Ishikawa (cell line): ENCODE measurements at regions not wholly inside any gene's neighbourhood (a gene's known extent, or its start where the extent isn't known, plus 50 kb on each side); places are given as distances from the start of the nearest gene placed in this dataset.

Experiments
- CEBPB ChIP-seq: IDR thresholded peaks from 2 replicates; pipeline ENCODE4 v1.6.1; 2012
- CREB1 ChIP-seq: IDR thresholded peaks from 2 replicates; pipeline ENCODE4 v1.6.1; 2012; ENCODE audit warnings: low read depth
- EGR1 ChIP-seq: IDR thresholded peaks from 2 replicates; pipeline ENCODE4 v1.6.1; 2012
- EP300 ChIP-seq: IDR thresholded peaks from 2 replicates; pipeline ENCODE4 v1.6.1; 2012; ENCODE audit warnings: borderline replicate concordance
- FOXM1 ChIP-seq: IDR thresholded peaks from 2 replicates; pipeline ENCODE4 v1.6.1; 2012; ENCODE audit warnings: low read depth, borderline replicate concordance
- NFIC ChIP-seq: IDR thresholded peaks from 2 replicates; pipeline ENCODE4 v1.6.1; 2012
- RAD21 ChIP-seq: IDR thresholded peaks from 2 replicates; pipeline ENCODE4 v1.6.1; 2012; ENCODE audit warnings: low read depth
- TAF1 ChIP-seq: IDR thresholded peaks from 2 replicates; pipeline ENCODE4 v1.6.1; 2012; ENCODE audit warnings: low read depth, mild to moderate bottlenecking
- TCF12 ChIP-seq: IDR thresholded peaks from 2 replicates; pipeline ENCODE4 v1.6.1; 2012; ENCODE audit warnings: low read depth
- TEAD4 ChIP-seq: IDR thresholded peaks from 2 replicates; pipeline ENCODE4 v1.6.1; 2012
- YY1 ChIP-seq: IDR thresholded peaks from 2 replicates; pipeline ENCODE4 v1.6.1; 2012; ENCODE audit warnings: low read depth
- ZBTB7A ChIP-seq: IDR thresholded peaks from 2 replicates; pipeline ENCODE4 v1.6.1; 2012; ENCODE audit warnings: low read depth
- TF ChIP-seq, protein P1 (sequence below): IDR thresholded peaks from 2 replicates; pipeline ENCODE4 v1.6.1; 2012
- TF ChIP-seq, protein P2 (sequence below): IDR thresholded peaks from 2 replicates; pipeline ENCODE4 v1.6.1; 2012; ENCODE audit warnings: low read depth, mild to moderate bottlenecking
- TF ChIP-seq, protein P3 (sequence below): IDR thresholded peaks from 2 replicates; pipeline ENCODE4 v1.6.1; 2012

DNA sequence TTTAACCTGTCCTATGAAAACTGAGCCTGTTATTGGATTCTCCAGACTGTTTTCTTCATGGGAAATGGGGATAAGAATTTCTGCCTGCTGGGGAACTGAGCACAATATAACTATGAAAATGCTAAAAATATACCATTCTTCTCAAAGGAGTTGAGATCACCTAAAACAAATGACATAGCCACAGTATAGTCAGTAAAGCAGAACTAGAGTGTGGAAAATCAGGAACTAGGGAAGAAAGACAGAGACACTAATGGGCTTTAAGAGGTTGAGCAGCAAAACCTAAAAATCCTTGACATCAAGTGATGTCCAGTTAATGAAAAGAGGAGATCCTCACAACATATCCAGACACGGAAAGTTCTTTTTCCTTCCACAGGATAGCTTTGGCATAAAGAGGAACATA lies 215.7 kb upstream of the CST7 start:
- TF ChIP-seq TCF12 = no peak
- TF ChIP-seq, protein P1, sequence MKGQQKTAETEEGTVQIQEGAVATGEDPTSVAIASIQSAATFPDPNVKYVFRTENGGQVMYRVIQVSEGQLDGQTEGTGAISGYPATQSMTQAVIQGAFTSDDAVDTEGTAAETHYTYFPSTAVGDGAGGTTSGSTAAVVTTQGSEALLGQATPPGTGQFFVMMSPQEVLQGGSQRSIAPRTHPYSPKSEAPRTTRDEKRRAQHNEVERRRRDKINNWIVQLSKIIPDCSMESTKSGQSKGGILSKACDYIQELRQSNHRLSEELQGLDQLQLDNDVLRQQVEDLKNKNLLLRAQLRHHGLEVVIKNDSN = no peak
- TF ChIP-seq, protein P2, sequence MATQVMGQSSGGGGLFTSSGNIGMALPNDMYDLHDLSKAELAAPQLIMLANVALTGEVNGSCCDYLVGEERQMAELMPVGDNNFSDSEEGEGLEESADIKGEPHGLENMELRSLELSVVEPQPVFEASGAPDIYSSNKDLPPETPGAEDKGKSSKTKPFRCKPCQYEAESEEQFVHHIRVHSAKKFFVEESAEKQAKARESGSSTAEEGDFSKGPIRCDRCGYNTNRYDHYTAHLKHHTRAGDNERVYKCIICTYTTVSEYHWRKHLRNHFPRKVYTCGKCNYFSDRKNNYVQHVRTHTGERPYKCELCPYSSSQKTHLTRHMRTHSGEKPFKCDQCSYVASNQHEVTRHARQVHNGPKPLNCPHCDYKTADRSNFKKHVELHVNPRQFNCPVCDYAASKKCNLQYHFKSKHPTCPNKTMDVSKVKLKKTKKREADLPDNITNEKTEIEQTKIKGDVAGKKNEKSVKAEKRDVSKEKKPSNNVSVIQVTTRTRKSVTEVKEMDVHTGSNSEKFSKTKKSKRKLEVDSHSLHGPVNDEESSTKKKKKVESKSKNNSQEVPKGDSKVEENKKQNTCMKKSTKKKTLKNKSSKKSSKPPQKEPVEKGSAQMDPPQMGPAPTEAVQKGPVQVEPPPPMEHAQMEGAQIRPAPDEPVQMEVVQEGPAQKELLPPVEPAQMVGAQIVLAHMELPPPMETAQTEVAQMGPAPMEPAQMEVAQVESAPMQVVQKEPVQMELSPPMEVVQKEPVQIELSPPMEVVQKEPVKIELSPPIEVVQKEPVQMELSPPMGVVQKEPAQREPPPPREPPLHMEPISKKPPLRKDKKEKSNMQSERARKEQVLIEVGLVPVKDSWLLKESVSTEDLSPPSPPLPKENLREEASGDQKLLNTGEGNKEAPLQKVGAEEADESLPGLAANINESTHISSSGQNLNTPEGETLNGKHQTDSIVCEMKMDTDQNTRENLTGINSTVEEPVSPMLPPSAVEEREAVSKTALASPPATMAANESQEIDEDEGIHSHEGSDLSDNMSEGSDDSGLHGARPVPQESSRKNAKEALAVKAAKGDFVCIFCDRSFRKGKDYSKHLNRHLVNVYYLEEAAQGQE = no peak
- TF ChIP-seq, protein P3, sequence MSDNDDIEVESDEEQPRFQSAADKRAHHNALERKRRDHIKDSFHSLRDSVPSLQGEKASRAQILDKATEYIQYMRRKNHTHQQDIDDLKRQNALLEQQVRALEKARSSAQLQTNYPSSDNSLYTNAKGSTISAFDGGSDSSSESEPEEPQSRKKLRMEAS = no peak
- no peak for TF ChIP-seq EGR1
- no peak for TF ChIP-seq TAF1
- no peak for TF ChIP-seq YY1
- TF ChIP-seq CREB1 = no peak
- no peak for TF ChIP-seq RAD21
- no peak for TF ChIP-seq TEAD4
- no peak for TF ChIP-seq FOXM1
- TF ChIP-seq ZBTB7A = no peak
- TF ChIP-seq NFIC = no peak
- TF ChIP-seq EP300 = no peak
- TF ChIP-seq CEBPB = no peak

DNA sequence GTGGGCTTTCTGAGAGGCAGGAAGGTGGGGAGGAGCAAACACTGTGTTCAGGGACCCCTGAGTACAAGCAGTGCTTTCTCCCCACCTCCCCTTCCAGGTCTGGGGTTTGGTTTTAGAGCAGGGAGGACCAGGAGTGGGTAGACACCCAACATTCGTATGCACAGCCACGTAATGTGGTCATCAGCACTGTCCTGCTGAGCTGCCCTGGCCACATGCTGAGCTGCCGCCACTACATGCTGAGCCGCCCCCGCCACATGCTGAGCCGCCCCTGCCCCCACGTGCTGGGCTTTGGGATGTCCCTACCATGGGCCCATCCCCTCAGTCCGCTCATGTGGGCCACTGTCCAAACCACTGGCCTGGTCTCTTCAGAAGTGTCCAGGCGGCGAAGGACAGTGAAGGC lies 214.9 kb upstream of the CST7 start:
- TF ChIP-seq NFIC = no peak
- peak; percentile 48; the same call in 1 of the 2 replicates for TF ChIP-seq EP300
- TF ChIP-seq, protein P1 = 0 out of 2 replicates have a peak, but pooled peaks have one; percentile 10
- TF ChIP-seq TCF12 = peak; percentile 34; the same call in 1 of the 2 replicates
- TF ChIP-seq CEBPB = no peak
- peak; percentile 46; the same call in 1 of the 2 replicates for TF ChIP-seq EGR1

DNA sequence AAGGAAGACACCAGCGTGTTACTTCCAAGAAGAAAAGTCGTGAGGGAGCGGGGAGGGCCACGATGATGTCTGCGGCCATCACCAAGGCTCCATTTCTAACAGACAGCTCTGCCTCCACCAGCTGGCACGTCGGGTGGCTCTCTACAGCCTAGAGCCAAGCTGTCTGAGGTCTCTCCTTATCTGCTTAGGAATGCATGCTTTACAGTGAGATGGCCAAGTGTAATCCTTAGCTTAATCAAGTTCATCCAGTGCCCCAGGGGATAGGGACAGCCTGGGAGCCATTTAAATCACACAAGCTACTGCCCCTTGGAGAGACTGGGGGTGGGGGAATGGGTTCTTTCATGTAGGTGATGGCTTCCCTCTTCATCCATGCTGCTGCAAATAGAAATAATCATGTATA lies 213.8 kb upstream of the CST7 start:
- TF ChIP-seq EGR1 (no peak), TEAD4 (no peak), TCF12 (no peak), NFIC (no peak), CEBPB (no peak), FOXM1 (no peak), EP300 (no peak), CREB1 (no peak), ZBTB7A (no peak), TAF1 (no peak), YY1 (no peak), RAD21 (no peak)
- TF ChIP-seq, protein P3 = no peak
- TF ChIP-seq, protein P2 = no peak
- TF ChIP-seq, protein P1 = no peak

DNA sequence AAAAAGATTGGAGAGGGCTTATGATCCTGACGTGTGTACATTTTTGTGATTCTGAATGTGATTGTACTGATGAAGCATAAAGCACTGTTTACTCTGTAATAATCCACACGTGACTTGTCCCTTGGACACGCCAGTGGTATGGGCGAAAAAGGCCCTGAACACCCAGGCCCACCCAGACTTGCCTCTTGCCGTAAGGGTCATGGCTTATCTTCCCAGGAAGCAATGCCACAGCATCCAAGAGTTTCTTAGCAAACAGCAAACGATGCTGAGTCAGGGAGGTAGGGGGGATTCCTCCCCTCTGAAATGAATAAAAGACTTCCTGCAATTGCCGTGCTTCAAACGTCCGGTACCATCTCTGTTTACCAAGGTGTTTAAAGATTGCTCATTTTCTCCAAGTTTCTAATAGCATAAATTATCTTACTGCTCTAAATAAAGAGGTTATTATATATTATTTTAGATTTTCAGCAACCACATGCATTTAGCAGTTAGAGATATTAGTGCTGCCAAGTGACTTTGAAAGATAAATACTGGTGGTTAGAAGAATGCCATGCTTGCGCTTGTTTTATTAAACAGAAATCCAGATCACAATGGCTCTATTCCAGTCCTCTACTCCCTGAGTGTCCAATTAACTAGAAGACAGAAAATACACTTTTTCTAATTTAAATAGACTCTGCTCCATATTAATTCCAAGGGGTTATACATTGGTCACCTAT lies 212.8 kb upstream of the CST7 start:
- TF ChIP-seq RAD21 (no peak), TCF12 (no peak), TEAD4 (no peak), YY1 (no peak), FOXM1 (no peak), CREB1 (no peak), TAF1 (no peak), NFIC (no peak), CEBPB (no peak), ZBTB7A (no peak), EGR1 (no peak), EP300 (no peak)
- TF ChIP-seq, protein P3 = no peak
- TF ChIP-seq, protein P1 = no peak
- TF ChIP-seq, protein P2 = no peak
